H9 (cell line): ENCODE measurements at regions not wholly inside any gene's neighbourhood (a gene's known extent, or its start where the extent isn't known, plus 50 kb on each side); places are given as distances from the start of the nearest gene placed in this dataset.

Experiments
- DNase-seq: peaks from one replicate; pipeline ENCODE4 v3.0.0-alpha.2; 2017
- H2AFZ ChIP-seq: one replicate; pipeline ENCODE4 v1.6.1; 2013; ENCODE audit warnings: mild to moderate bottlenecking, low read length, control low read depth, moderate library complexity
- H2AK5ac ChIP-seq: 2 replicates; pipeline ENCODE4 v1.6.1; 2013; ENCODE audit warnings: low read length, control low read depth, mixed read lengths; ENCODE audit not compliant: insufficient read length
- H2BK120ac ChIP-seq: one replicate; pipeline ENCODE4 v1.6.1; 2013; ENCODE audit warnings: low read depth, mild to moderate bottlenecking, low read length, control low read depth, inconsistent platforms; ENCODE audit not compliant: poor library complexity, severe bottlenecking
- H2BK12ac ChIP-seq: 2 replicates; pipeline ENCODE4 v1.6.1; 2013; ENCODE audit warnings: low read length, control low read depth, mixed read lengths, low read depth; ENCODE audit not compliant: insufficient read length
- H2BK15ac ChIP-seq: 2 replicates; pipeline ENCODE4 v1.6.1; 2013; ENCODE audit warnings: low read depth, low read length, control low read depth
- H2BK20ac ChIP-seq: one replicate; pipeline ENCODE4 v1.6.1; 2013; ENCODE audit warnings: low read depth, mild to moderate bottlenecking, low read length, control low read depth, inconsistent platforms; ENCODE audit not compliant: poor library complexity, severe bottlenecking
- H2BK5ac ChIP-seq: 2 replicates; pipeline ENCODE4 v1.6.1; 2013; ENCODE audit warnings: low read length, control low read depth, mixed read lengths; ENCODE audit not compliant: insufficient read length
- H3K14ac ChIP-seq: 2 replicates; pipeline ENCODE4 v1.6.1; 2013; ENCODE audit warnings: low read length, control low read depth; ENCODE audit not compliant: insufficient read depth
- H3K18ac ChIP-seq: 2 replicates; pipeline ENCODE4 v1.6.1; 2013; ENCODE audit warnings: low read depth, mild to moderate bottlenecking, mixed read lengths, low read length, control low read depth; ENCODE audit not compliant: insufficient read length
- H3K23ac ChIP-seq: 2 replicates; pipeline ENCODE4 v1.6.1; 2013; ENCODE audit warnings: low read length, control low read depth, mixed read lengths, low read depth; ENCODE audit not compliant: insufficient read length
- H3K23me2 ChIP-seq: 2 replicates; pipeline ENCODE4 v1.6.1; 2013; ENCODE audit warnings: low read depth, mild to moderate bottlenecking, mixed read lengths, low read length, control low read depth; ENCODE audit not compliant: insufficient read length, poor library complexity, severe bottlenecking
- H3K27ac ChIP-seq: 2 replicates; pipeline ENCODE4 v1.5.1; 2013; ENCODE audit warnings: low read length, control low read depth, mixed read lengths, low read depth; ENCODE audit not compliant: insufficient read length
- H3K27me3 ChIP-seq: 2 replicates; pipeline ENCODE4 v1.6.1; 2013; ENCODE audit warnings: low read length, control low read depth, inconsistent platforms; ENCODE audit not compliant: insufficient read depth
- H3K4ac ChIP-seq: 2 replicates; pipeline ENCODE4 v1.6.1; 2013; ENCODE audit warnings: low read depth, mild to moderate bottlenecking, control low read depth, inconsistent platforms, low read length, moderate library complexity
- H3K4me1 ChIP-seq: 2 replicates; pipeline ENCODE4 v1.6.1; 2013; ENCODE audit warnings: low read length, control low read depth, inconsistent platforms; ENCODE audit not compliant: insufficient read depth
- H3K4me2 ChIP-seq: 2 replicates; pipeline ENCODE4 v1.6.1; 2013; ENCODE audit warnings: low read length, control low read depth, mixed read lengths; ENCODE audit not compliant: insufficient read length, insufficient read depth
- H3K56ac ChIP-seq: 2 replicates; pipeline ENCODE4 v1.6.1; 2013; ENCODE audit warnings: low read depth, mild to moderate bottlenecking, mixed read lengths, low read length, control low read depth; ENCODE audit not compliant: insufficient read length
- H3K79me1 ChIP-seq: 2 replicates; pipeline ENCODE4 v1.6.1; 2013; ENCODE audit warnings: low read depth, mild to moderate bottlenecking, moderate library complexity, low read length, control low read depth, inconsistent platforms; ENCODE audit not compliant: insufficient read depth, poor library complexity, severe bottlenecking
- H3K79me2 ChIP-seq: 2 replicates; pipeline ENCODE4 v1.6.1; 2013; ENCODE audit warnings: low read length, control low read depth, inconsistent platforms; ENCODE audit not compliant: insufficient read depth
- H3K9ac ChIP-seq: 2 replicates; pipeline ENCODE4 v1.6.1; 2013; ENCODE audit warnings: low read length, control low read depth, mixed read lengths; ENCODE audit not compliant: insufficient read length; ENCODE audit errors: extremely low read depth
- H3K9me3 ChIP-seq: one replicate; pipeline ENCODE4 v1.6.1; 2013; ENCODE audit warnings: low read depth, low read length, inconsistent platforms; ENCODE audit not compliant: control insufficient read depth
- H3T11ph ChIP-seq: one replicate; pipeline ENCODE4 v1.6.1; 2013; ENCODE audit warnings: mild to moderate bottlenecking, low read length, control low read depth, inconsistent platforms
- H4K20me1 ChIP-seq: one replicate; pipeline ENCODE4 v1.6.1; 2013; ENCODE audit not compliant: control insufficient read depth, insufficient read length, insufficient read depth
- H4K5ac ChIP-seq: 2 replicates; pipeline ENCODE4 v1.6.1; 2013; ENCODE audit warnings: low read depth, mild to moderate bottlenecking, mixed read lengths, low read length, control low read depth; ENCODE audit not compliant: insufficient read length
- H4K8ac ChIP-seq: replicated peaks from 2 replicates; pipeline ENCODE4 v1.6.1; 2013; ENCODE audit warnings: low read length, control low read depth, mixed read lengths, low read depth; ENCODE audit not compliant: insufficient read length
- H4K91ac ChIP-seq: 2 replicates; pipeline ENCODE4 v1.6.1; 2013; ENCODE audit warnings: low read depth, mild to moderate bottlenecking, moderate library complexity, mixed read lengths, low read length, control low read depth; ENCODE audit not compliant: insufficient read length
- H3K27ac Mint-ChIP-seq, 3 experiments: 2 replicates in 2 of 3; 3 replicates in 1 of 3; pipeline ENCODE4 v1.8.0; 2020 to 2021; ENCODE audit warnings: mixed read lengths in 3 of 3, mild to moderate bottlenecking in 1 of 3, moderate library complexity in 1 of 3
- H3K27me3 Mint-ChIP-seq: 2 replicates; pipeline ENCODE4 v1.8.0; 2021; ENCODE audit warnings: low read depth, mild to moderate bottlenecking, moderate library complexity, mixed read lengths
- H3K36me3 Mint-ChIP-seq, 3 experiments: 2 replicates in 2 of 3; 3 replicates in 1 of 3; pipeline ENCODE4 v1.8.0; 2020 to 2021; ENCODE audit warnings: low read depth in 3 of 3, mixed read lengths in 3 of 3; ENCODE audit not compliant: insufficient read depth in 1 of 3
- H3K4me1 Mint-ChIP-seq, 2 experiments: 2 replicates each; pipeline ENCODE4 v1.8.0; 2020; ENCODE audit warnings: mixed read lengths in 2 of 2
- H3K4me3 Mint-ChIP-seq, 2 experiments: 2 replicates in 1 of 2; 3 replicates in 1 of 2; pipeline ENCODE4 v1.8.0; 2020 to 2021; ENCODE audit warnings: mild to moderate bottlenecking in 2 of 2, mixed read lengths in 2 of 2, moderate library complexity in 1 of 2
- H3K9me3 Mint-ChIP-seq, 2 experiments: 2 replicates in 1 of 2; 3 replicates in 1 of 2; pipeline ENCODE4 v1.8.0; 2020; ENCODE audit warnings: mild to moderate bottlenecking in 2 of 2, mixed read lengths in 2 of 2, moderate library complexity in 1 of 2
- WGBS: extraction: QIAGEN DNeasy Blood & Tissue Kit; methylation state at CpG from one replicate; pipeline ENCODE4 v1.1.7; 2013; ENCODE audit warnings: missing lambda C conversion rate, low lambda C conversion rate, mixed read lengths; ENCODE audit not compliant: insufficient read length; ENCODE audit errors: extremely low coverage; 5-methylcytosine and 5-hydroxymethylcytosine counted together
- TF ChIP-seq, protein P1 (sequence below): fragments of 200-600 bp; sonication (generic); conservative IDR thresholded peaks from 3 replicates; pipeline ENCODE4 v1.8.0; 2021; ENCODE audit warnings: antibody characterized with exemption, mild to moderate bottlenecking

DNA sequence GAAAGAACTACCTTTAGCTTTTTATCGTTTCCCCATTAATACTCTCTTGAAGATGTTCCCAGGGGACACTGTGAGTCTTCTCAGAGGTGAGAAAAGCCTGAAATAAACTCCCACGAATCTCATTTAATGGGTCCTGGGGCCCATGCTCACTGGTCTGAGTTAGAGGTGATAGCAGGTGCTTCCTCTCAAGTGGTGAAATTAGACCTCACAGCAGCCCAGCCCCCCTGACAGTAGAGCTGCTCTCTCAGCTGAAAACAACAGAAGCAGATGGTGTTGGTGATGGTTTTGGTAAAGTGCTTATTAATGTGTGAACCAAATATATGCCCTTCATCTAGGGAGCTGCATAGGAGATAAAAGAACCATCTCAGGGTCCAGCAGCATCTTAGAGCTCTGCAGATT is 76.8 kb upstream of the VPREB1 start:
- Histone ChIP-seq H3K79me2 (no peaks in the 10 kb centered on the region), H2AFZ (no peak overlapping the region), H3K9me3 (no peaks in the 10 kb centered on the region), H2BK20ac (no peak overlapping the region), H4K91ac (no peak overlapping the region), H3K4me1 (no peaks in the 10 kb centered on the region), H3K79me1 (no peaks in the 10 kb centered on the region), H2BK5ac (no peak overlapping the region), H2BK12ac (no peak overlapping the region), H4K20me1 (peaks cover 3% of the 10 kb centered on the region), H3T11ph (no peak overlapping the region), H3K9ac (no peak overlapping the region), H2AK5ac (no peak overlapping the region), H3K23me2 (no peaks in the 10 kb centered on the region), H3K27ac (no peak overlapping the region), H4K8ac (no peak overlapping the region), H2BK120ac (no peak overlapping the region), H3K18ac (no peak overlapping the region), H3K56ac (no peak overlapping the region), H4K5ac (no peak overlapping the region), H3K4ac (no peak overlapping the region), H2BK15ac (no peak overlapping the region), H3K23ac (no peak overlapping the region), H3K14ac (no peak overlapping the region), H3K4me2 (no peak overlapping the region), H3K27me3 (peaks cover 74% of the 10 kb centered on the region)
- peaks cover 0 to 6% of the 10 kb centered on the region in 2 experiments; a peak in 2 of 5 replicates for H3K9me3 Mint-ChIP-seq
- H3K27ac Mint-ChIP-seq: no peak overlapping the region
- no peaks in the 10 kb centered on the region for H3K36me3 Mint-ChIP-seq
- TF ChIP-seq, protein P1, sequence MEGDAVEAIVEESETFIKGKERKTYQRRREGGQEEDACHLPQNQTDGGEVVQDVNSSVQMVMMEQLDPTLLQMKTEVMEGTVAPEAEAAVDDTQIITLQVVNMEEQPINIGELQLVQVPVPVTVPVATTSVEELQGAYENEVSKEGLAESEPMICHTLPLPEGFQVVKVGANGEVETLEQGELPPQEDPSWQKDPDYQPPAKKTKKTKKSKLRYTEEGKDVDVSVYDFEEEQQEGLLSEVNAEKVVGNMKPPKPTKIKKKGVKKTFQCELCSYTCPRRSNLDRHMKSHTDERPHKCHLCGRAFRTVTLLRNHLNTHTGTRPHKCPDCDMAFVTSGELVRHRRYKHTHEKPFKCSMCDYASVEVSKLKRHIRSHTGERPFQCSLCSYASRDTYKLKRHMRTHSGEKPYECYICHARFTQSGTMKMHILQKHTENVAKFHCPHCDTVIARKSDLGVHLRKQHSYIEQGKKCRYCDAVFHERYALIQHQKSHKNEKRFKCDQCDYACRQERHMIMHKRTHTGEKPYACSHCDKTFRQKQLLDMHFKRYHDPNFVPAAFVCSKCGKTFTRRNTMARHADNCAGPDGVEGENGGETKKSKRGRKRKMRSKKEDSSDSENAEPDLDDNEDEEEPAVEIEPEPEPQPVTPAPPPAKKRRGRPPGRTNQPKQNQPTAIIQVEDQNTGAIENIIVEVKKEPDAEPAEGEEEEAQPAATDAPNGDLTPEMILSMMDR: no peak
- H3K4me1 Mint-ChIP-seq: peaks cover 0 to 3% of the 10 kb centered on the region in 2 experiments; a peak in 1 of 4 replicates
- WGBS: no CpG with 5 or more reads among the region's 2 CpGs
- no peak overlapping the region for H3K4me3 Mint-ChIP-seq
- H3K27me3 Mint-ChIP-seq: peaks cover 97% of the 10 kb centered on the region
- DNase-seq: no peak
